Panc1 (cell line): ENCODE measurements at regions not wholly inside any gene's neighbourhood (a gene's known extent, or its start where the extent isn't known, plus 50 kb on each side); places are given as distances from the start of the nearest gene placed in this dataset.

Experiments used
- CTCF ChIP-seq: fragments of 450-650 bp; IDR thresholded peaks from 2 replicates; pipeline ENCODE4 v1.5.1; 2017; ENCODE audit warnings: mild to moderate bottlenecking
- POLR2AphosphoS5 ChIP-seq: IDR thresholded peaks from 2 replicates; pipeline ENCODE4 v1.6.1; 2012; ENCODE audit warnings: mild to moderate bottlenecking, low read depth, low read length, moderate library complexity
- REST ChIP-seq, 2 experiments: IDR thresholded peaks; 2 replicates each; pipeline ENCODE4 v1.6.1; 2011 to 2012; ENCODE audit warnings: low read depth in 2 of 2, control low read depth in 1 of 2, low read length in 1 of 2, mild to moderate bottlenecking in 1 of 2, moderate library complexity in 1 of 2; ENCODE audit not compliant: insufficient read depth in 1 of 2
- SIN3A ChIP-seq: IDR thresholded peaks from 2 replicates; pipeline ENCODE4 v1.6.1; 2012; ENCODE audit warnings: low read depth, mild to moderate bottlenecking, low read length, moderate library complexity, borderline replicate concordance; ENCODE audit not compliant: insufficient read depth
- TCF7L2 ChIP-seq: IDR thresholded peaks from 2 replicates; pipeline ENCODE4 v1.6.1; 2011; ENCODE audit warnings: mild to moderate bottlenecking, low read depth, low read length, inconsistent platforms

GRCh38 chr10:37634351-37634880 lies 223.0 kb downstream of the ZNF248 start:
- TF ChIP-seq CTCF (no peak), POLR2AphosphoS5 (no peak), TCF7L2 (no peak), SIN3A (no peak), REST (IDR thresholded peaks at IDR 0.05; ENCODE audit: insufficient read depth in 1 of 2, low read depth in 2 of 2, low read length in 1 of 2) (no peak)
